Body of pancreas (tissue), 4 donors: ENCODE measurements at regions not wholly inside any gene's neighbourhood (a gene's known extent, or its start where the extent isn't known, plus 50 kb on each side); places are given as distances from the start of the nearest gene placed in this dataset.

ENCODE experiments used
- ATAC-seq: fragments of 150-250 bp; one replicate; pipeline ENCODE4 v1.9.1; 2016
- DNase-seq, 4 donors: peaks; one replicate each; pipeline ENCODE4 v3.0.0-alpha.2; 2019
- H3K27ac ChIP-seq, 4 donors: fragments of 200-600 bp; sonication (generic); 1 replicate in 3 of 4; 2 replicates in 1 of 4; pipeline versions ENCODE4 v1.5.1 to v1.6.1; 2016 to 2019; ENCODE audit warnings: mild to moderate bottlenecking in 1 of 4, mixed read lengths in 1 of 4, moderate library complexity in 1 of 4
- H3K27me3 ChIP-seq, 2 donors: fragments of 200-600 bp; sonication (generic); one replicate each; pipeline ENCODE4 v1.6.0; 2016; ENCODE audit warnings: mild to moderate bottlenecking in 1 of 2
- H3K36me3 ChIP-seq, 2 donors: fragments of 200-600 bp; sonication (generic); replicated peaks in 1 of 2; 2 replicates each; pipeline ENCODE4 v1.5.1; 2016; ENCODE audit warnings: low read depth in 2 of 2; ENCODE audit not compliant: insufficient read depth in 1 of 2
- H3K4me1 ChIP-seq: fragments of 200-600 bp; sonication (generic); one replicate; pipeline ENCODE4 v1.6.0; 2016
- H3K4me3 ChIP-seq, 2 donors: fragments of 200-600 bp; sonication (generic); 1 replicate in 1 of 2; 2 replicates in 1 of 2; pipeline ENCODE4 v1.5.1; 2016 to 2019
- H3K9me3 ChIP-seq, 3 donors: fragments of 200-600 bp; sonication (generic); 1 replicate in 2 of 3; 2 replicates in 1 of 3; pipeline ENCODE4 v1.5.1; 2016
- POLR2A ChIP-seq, 3 donors: fragments of 450-650 bp; IDR thresholded peaks; one replicate each; pipeline ENCODE4 v1.6.1; 2016; ENCODE audit warnings: antibody characterized with exemption in 3 of 3, mild to moderate bottlenecking in 2 of 3
- WGBS, 2 donors: methylation state at CpG; one replicate each; pipeline ENCODE4 v1.1.5; 2017; 5-methylcytosine and 5-hydroxymethylcytosine counted together
- intact Hi-C: fragments of 100-400 bp; cut with DNase I; formaldehyde crosslinking; loops from one replicate; pipeline ENCODE4 v1.15.1; 2023
- TF ChIP-seq, protein P1 (sequence below), 7 experiments: fragments of 450-650 bp in 4 of 7; fragments of 200-600 bp in 3 of 7; sonication (generic) in 3 of 7; IDR thresholded peaks; one replicate each; pipeline ENCODE4 v1.5.1; 2016 to 2019; ENCODE audit warnings: antibody characterized with exemption in 7 of 7

DNA sequence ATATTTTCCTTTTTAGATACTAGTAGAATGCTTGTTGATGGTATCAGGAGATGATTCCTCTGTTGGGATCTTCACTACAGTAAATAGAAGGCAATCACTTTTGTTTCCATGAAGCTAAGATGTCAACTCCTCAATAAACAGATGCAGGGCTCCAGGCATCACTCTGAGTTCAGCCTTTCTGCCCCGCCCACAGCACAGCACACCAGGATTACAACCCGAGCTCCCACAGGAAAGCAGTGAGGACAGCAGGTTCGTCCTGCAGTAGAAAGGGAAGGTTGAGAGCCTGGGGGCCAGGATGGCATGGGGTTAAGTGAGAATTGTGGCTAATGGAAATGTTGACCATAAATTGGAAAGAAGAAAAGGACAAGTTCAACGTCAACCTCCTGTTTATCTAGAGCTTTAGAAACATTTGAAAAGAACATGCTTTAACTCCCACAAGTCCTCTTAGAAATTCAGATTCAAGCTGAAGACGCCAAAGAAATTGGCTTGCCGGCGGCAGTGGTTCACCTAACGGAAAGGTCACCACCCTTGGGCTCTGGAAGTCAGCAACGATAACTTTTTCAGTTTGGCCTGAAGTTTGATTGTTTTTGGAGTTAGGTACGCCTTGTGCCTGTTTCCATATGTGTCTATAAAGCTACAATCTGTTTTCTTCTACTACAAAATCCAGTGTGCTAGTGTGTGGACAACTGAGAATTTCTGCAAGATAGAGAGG is 144.4 kb upstream of the PDE10A start:
- intact Hi-C loops, result no loop called here
- Histone ChIP-seq H3K36me3 (no peaks in the 10 kb centered on the region), H3K4me1 (peaks cover 12% of the 10 kb centered on the region), H3K27ac (no peak overlapping the region), H3K9me3 (peaks cover 0 to 9% (median 0%) of the 10 kb centered on the region in 3 donors), H3K4me3 (no peak overlapping the region), H3K27me3 (no peaks in the 10 kb centered on the region)
- no peak for DNase-seq
- no peak for ATAC-seq
- TF ChIP-seq, protein P1, sequence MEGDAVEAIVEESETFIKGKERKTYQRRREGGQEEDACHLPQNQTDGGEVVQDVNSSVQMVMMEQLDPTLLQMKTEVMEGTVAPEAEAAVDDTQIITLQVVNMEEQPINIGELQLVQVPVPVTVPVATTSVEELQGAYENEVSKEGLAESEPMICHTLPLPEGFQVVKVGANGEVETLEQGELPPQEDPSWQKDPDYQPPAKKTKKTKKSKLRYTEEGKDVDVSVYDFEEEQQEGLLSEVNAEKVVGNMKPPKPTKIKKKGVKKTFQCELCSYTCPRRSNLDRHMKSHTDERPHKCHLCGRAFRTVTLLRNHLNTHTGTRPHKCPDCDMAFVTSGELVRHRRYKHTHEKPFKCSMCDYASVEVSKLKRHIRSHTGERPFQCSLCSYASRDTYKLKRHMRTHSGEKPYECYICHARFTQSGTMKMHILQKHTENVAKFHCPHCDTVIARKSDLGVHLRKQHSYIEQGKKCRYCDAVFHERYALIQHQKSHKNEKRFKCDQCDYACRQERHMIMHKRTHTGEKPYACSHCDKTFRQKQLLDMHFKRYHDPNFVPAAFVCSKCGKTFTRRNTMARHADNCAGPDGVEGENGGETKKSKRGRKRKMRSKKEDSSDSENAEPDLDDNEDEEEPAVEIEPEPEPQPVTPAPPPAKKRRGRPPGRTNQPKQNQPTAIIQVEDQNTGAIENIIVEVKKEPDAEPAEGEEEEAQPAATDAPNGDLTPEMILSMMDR (IDR thresholded peaks at IDR 0.05), result no peak
- TF ChIP-seq POLR2A (IDR thresholded peaks at IDR 0.05), result no peak
- WGBS, 2 donors, result 43 to 50% methylated on average over 10 of the region's 10 CpGs

DNA sequence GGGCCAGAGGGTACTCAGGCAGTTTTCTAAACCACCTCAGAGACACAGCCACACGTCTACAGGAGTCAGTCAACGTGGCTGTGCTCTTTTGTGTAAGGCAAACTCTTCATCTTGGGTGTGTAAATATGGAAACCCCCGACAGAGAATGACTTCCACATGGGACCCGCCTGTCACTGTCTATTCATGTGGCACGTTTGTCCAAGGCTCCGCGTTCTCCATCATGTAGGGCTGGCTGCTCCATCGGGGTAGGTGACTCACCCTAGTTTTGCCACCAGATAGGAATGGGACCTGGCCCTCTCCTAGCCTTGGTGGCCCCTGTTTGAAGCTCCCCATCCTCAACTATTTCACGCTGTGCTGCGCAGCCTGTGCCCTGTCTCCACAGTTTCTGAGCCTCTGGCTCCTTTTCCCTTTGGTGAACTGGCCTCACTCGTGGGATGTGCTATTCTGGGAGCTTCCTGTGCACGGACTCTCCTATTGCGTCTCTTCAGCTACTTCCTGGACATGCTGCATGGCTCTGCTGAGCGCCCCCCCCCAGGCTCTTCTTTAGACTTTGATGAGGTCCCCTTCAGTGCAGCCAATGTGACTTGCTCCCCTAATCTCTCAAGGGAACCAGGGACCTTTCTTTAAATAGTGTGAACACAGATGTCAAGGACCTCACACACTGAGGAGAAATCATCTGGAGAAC is 143.2 kb upstream of the PDE10A start:
- H3K36me3 ChIP-seq, result no peaks in the 10 kb centered on the region
- H3K4me1 ChIP-seq, result peaks cover 12% of the 10 kb centered on the region
- no peak for DNase-seq
- intact Hi-C loops, result no loop called here
- peaks cover 0 to 9% (median 0%) of the 10 kb centered on the region in 3 donors for H3K9me3 ChIP-seq
- H3K4me3 ChIP-seq, result no peak overlapping the region
- H3K27ac ChIP-seq, result no peak overlapping the region
- 57 to 64% methylated on average over 13 to 14 of the region's 14 CpGs for WGBS, 2 donors
- no peak for ATAC-seq
- TF ChIP-seq, protein P1 (IDR thresholded peaks at IDR 0.05), result no peak
- TF ChIP-seq POLR2A (IDR thresholded peaks at IDR 0.05), result no peak
- H3K27me3 ChIP-seq, result no peaks in the 10 kb centered on the region

DNA sequence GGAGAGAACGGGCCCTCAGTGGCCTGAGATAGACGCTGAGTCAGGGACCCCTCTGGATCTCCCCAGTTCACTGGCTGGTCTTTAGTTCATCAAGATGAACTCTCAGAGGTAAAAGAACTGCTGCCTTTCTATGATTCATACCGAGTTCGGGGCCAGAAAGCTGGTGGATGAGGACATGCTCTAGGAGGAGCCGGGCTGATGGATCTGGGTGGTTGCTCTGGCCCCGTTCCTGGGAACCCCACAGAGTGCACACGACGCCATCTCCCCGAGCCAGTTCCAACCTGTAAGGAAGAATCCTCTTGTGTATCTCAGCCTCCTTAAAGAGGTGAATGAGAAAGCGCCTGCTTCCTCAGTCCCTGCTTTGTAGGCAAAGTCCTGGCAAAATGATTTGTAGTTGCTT is 142.6 kb upstream of the PDE10A start:
- intact Hi-C loops, result no loop called here
- H3K36me3 ChIP-seq, result no peaks in the 10 kb centered on the region
- no peak overlapping the region for H3K4me3 ChIP-seq
- H3K9me3 ChIP-seq, result peaks cover 0 to 4% (median 0%) of the 10 kb centered on the region in 3 donors
- ATAC-seq (no peak), DNase-seq (no peak)
- TF ChIP-seq, protein P1 (IDR thresholded peaks at IDR 0.05), result no peak
- no peak for TF ChIP-seq POLR2A (IDR thresholded peaks at IDR 0.05)
- no peak overlapping the region for H3K27ac ChIP-seq
- 52 to 61% methylated on average over 10 of the region's 10 CpGs for WGBS, 2 donors
- peaks cover 12% of the 10 kb centered on the region for H3K4me1 ChIP-seq
- H3K27me3 ChIP-seq, result no peaks in the 10 kb centered on the region

DNA sequence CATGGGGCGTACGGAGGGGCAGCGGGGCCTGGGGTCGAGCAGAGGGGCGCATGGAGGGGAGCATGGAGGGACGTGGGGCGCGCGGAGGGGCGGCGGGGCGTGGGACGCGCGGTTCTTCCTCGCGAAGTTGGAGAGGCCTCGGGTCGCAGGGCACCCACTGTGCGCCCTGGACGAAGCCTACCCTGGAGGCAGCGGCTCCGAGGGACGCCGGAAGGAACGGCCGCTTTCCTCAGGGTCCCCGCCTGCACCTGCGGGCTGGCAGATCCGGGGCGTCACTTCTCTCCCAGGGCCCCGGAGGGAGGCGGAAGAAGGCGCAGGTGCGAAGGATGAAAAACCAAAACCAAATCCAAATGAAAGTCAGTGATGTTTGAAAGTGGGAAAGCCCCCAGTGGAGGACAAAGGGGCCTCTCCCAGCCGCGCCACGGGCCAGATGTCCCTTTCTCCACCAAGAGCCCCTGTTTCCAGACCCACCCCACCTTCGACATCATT is 142.1 kb upstream of the PDE10A start:
- 6 to 9% methylated on average over 29 to 39 of the region's 39 CpGs for WGBS, 2 donors

More for the DNA sequence above, 142.1 kb upstream of the PDE10A start:
- TF ChIP-seq, protein P1 (IDR thresholded peaks at IDR 0.05), result no peak
- TF ChIP-seq POLR2A (IDR thresholded peaks at IDR 0.05), result no peak
- Histone ChIP-seq H3K27me3 (no peaks in the 10 kb centered on the region), H3K4me3 (no peak overlapping the region), H3K9me3 (no peaks in the 10 kb centered on the region), H3K4me1 (peaks cover 12% of the 10 kb centered on the region), H3K27ac (no peak overlapping the region), H3K36me3 (no peaks in the 10 kb centered on the region)
- ATAC-seq, result no peak
- intact Hi-C loops, result no loop called here
- DNase-seq, result no peak
